Neuronal stem cell (in vitro differentiated cells): ENCODE measurements at regions not wholly inside any gene's neighbourhood (a gene's known extent, or its start where the extent isn't known, plus 50 kb on each side); places are given as distances from the start of the nearest gene placed in this dataset.

ENCODE experiments used
- DNase-seq: peaks from one replicate; pipeline ENCODE4 v3.0.0-alpha.2; 2013; ENCODE audit warnings: low spot score
- H2AFZ ChIP-seq: one replicate; pipeline ENCODE4 v1.6.1; 2013; ENCODE audit warnings: mild to moderate bottlenecking, low read length, inconsistent platforms
- H2AK5ac ChIP-seq: 2 replicates; pipeline ENCODE4 v1.6.1; 2013; ENCODE audit warnings: low read depth, mild to moderate bottlenecking, inconsistent platforms, low read length, moderate library complexity, mixed read lengths
- H2BK120ac ChIP-seq: 2 replicates; pipeline ENCODE4 v1.6.1; 2013; ENCODE audit warnings: low read depth, mild to moderate bottlenecking, inconsistent platforms, low read length, moderate library complexity, mixed read lengths
- H2BK12ac ChIP-seq: one replicate; pipeline ENCODE4 v1.6.1; 2013; ENCODE audit warnings: low read length, inconsistent platforms
- H2BK15ac ChIP-seq: 2 replicates; pipeline ENCODE4 v1.6.1; 2013; ENCODE audit warnings: mild to moderate bottlenecking, low read length, inconsistent platforms, mixed read lengths
- H2BK5ac ChIP-seq: one replicate; pipeline ENCODE4 v1.6.1; 2013; ENCODE audit warnings: inconsistent platforms, mild to moderate bottlenecking, low read length, moderate library complexity
- H3K14ac ChIP-seq: one replicate; pipeline ENCODE4 v1.6.1; 2013; ENCODE audit warnings: low read length, inconsistent platforms
- H3K18ac ChIP-seq: 2 replicates; pipeline ENCODE4 v1.6.1; 2013; ENCODE audit warnings: low read length, inconsistent platforms
- H3K23ac ChIP-seq: 2 replicates; pipeline ENCODE4 v1.6.1; 2013; ENCODE audit warnings: low read depth, mild to moderate bottlenecking, mixed read lengths, low read length, inconsistent platforms; ENCODE audit not compliant: poor library complexity
- H3K27ac ChIP-seq: replicated peaks from 3 replicates; pipeline ENCODE4 v1.5.1; 2013; ENCODE audit warnings: low read length, inconsistent platforms
- H3K27me3 ChIP-seq, 3 experiments: 2 replicates each; pipeline ENCODE4 v1.6.1; 2013; ENCODE audit warnings: low read length in 3 of 3, mild to moderate bottlenecking in 2 of 3, inconsistent platforms in 1 of 3, low read depth in 1 of 3, mixed read lengths in 1 of 3, moderate library complexity in 1 of 3; ENCODE audit not compliant: control insufficient read depth in 3 of 3, insufficient read depth in 3 of 3
- H3K36me3 ChIP-seq, 2 donors: replicated peaks in 1 of 2; 2 replicates each; pipeline ENCODE4 v1.6.1; 2013; ENCODE audit warnings: low read length in 2 of 2; ENCODE audit not compliant: control insufficient read depth in 2 of 2, insufficient read depth in 2 of 2
- H3K4ac ChIP-seq: 2 replicates; pipeline ENCODE4 v1.6.1; 2013; ENCODE audit warnings: inconsistent platforms, mild to moderate bottlenecking, low read length, moderate library complexity
- H3K4me1 ChIP-seq, 2 donors: 1 replicate in 1 of 2; 2 replicates in 1 of 2; pipeline ENCODE4 v1.6.1; 2013; ENCODE audit warnings: low read length in 2 of 2, low read depth in 1 of 2; ENCODE audit not compliant: control insufficient read depth in 2 of 2, insufficient read depth in 1 of 2
- H3K4me2 ChIP-seq: one replicate; pipeline ENCODE4 v1.6.1; 2013; ENCODE audit warnings: mild to moderate bottlenecking, low read length, inconsistent platforms; ENCODE audit not compliant: insufficient read depth, poor library complexity, severe bottlenecking
- H3K4me3 ChIP-seq, 2 donors: 2 replicates each; pipeline ENCODE4 v1.5.1; 2013; ENCODE audit warnings: low read length in 2 of 2, mild to moderate bottlenecking in 2 of 2, inconsistent platforms in 1 of 2, moderate library complexity in 1 of 2
- H3K79me1 ChIP-seq: one replicate; pipeline ENCODE4 v1.6.1; 2013; ENCODE audit warnings: low read depth, mild to moderate bottlenecking, inconsistent platforms, low read length, moderate library complexity
- H3K9ac ChIP-seq: one replicate; pipeline ENCODE4 v1.6.1; 2013; ENCODE audit warnings: mild to moderate bottlenecking, low read depth, low read length, inconsistent platforms; ENCODE audit not compliant: poor library complexity
- H3K9me3 ChIP-seq, 2 donors: replicated peaks in 1 of 2; 2 replicates each; pipeline versions ENCODE3 to v1.6.1; 2013; ENCODE audit warnings: low read length in 2 of 2, mild to moderate bottlenecking in 2 of 2, inconsistent platforms in 1 of 2, low read depth in 1 of 2, mixed read lengths in 1 of 2, moderate library complexity in 1 of 2; ENCODE audit not compliant: control insufficient read depth in 2 of 2, insufficient read depth in 1 of 2
- H4K8ac ChIP-seq: one replicate; pipeline ENCODE4 v1.6.1; 2013; ENCODE audit warnings: low read depth, mild to moderate bottlenecking, inconsistent platforms, low read length, moderate library complexity
- H4K91ac ChIP-seq: one replicate; pipeline ENCODE4 v1.6.1; 2013; ENCODE audit warnings: low read length, low read depth, mild to moderate bottlenecking, inconsistent platforms; ENCODE audit not compliant: poor library complexity
- WGBS, 2 donors: extraction: QIAGEN DNeasy Blood & Tissue Kit; methylation state at CpG; one replicate each; pipeline ENCODE4 v1.1.7; 2013; ENCODE audit warnings: missing lambda C conversion rate in 2 of 2, mixed read lengths in 1 of 2; ENCODE audit not compliant: insufficient read length in 2 of 2, insufficient replicate concordance in 1 of 2; ENCODE audit errors: extremely low coverage in 2 of 2; 5-methylcytosine and 5-hydroxymethylcytosine counted together

GRCh38 chr7:93756890-93757289 is 133.7 kb downstream of the TFPI2 start:
- Histone ChIP-seq H3K79me1 (no peaks in the 10 kb centered on the region), H3K9me3 (peaks cover 0 to under 1% of the 10 kb centered on the region in 2 donors), H2BK12ac (no peak overlapping the region), H2AK5ac (no peak overlapping the region), H3K18ac (no peak overlapping the region), H3K23ac (no peak overlapping the region), H3K14ac (no peak overlapping the region), H2BK5ac (no peak overlapping the region), H2BK15ac (no peak overlapping the region), H3K27ac (no peak overlapping the region), H2BK120ac (no peak overlapping the region), H4K8ac (no peak overlapping the region), H3K9ac (no peak overlapping the region), H3K4me3 (no peak overlapping the region), H2AFZ (no peak overlapping the region), H3K27me3 (no peaks in the 10 kb centered on the region), H3K4ac (no peak overlapping the region), H3K36me3 (no peaks in the 10 kb centered on the region), H4K91ac (no peak overlapping the region), H3K4me2 (no peak overlapping the region), H3K4me1 (no peaks in the 10 kb centered on the region)
- no CpG with 5 or more reads among the region's 2 CpGs for WGBS, 2 donors
- no peak for DNase-seq

GRCh38 chr7:93751421-93751820 is 139.1 kb downstream of the TFPI2 start:
- H3K14ac ChIP-seq, result no peak overlapping the region
- H2BK15ac ChIP-seq, result no peak overlapping the region
- no peak overlapping the region for H4K91ac ChIP-seq
- no peak overlapping the region for H3K9ac ChIP-seq
- no peak overlapping the region for H2BK120ac ChIP-seq
- H3K4me1 ChIP-seq, result no peaks in the 10 kb centered on the region
- no CpG with 5 or more reads among the region's 1 CpG for WGBS, 2 donors
- H3K27ac ChIP-seq, result no peak overlapping the region
- no peak overlapping the region for H3K4me3 ChIP-seq
- no peak overlapping the region for H3K23ac ChIP-seq
- no peak overlapping the region for H3K4ac ChIP-seq
- no peak overlapping the region for H2BK5ac ChIP-seq
- no peak overlapping the region for H2AK5ac ChIP-seq
- H3K4me2 ChIP-seq, result no peak overlapping the region
- H3K18ac ChIP-seq, result no peak overlapping the region
- H3K79me1 ChIP-seq, result no peaks in the 10 kb centered on the region
- H2AFZ ChIP-seq, result no peak overlapping the region
- DNase-seq, result no peak
- H2BK12ac ChIP-seq, result no peak overlapping the region
- no peak overlapping the region for H4K8ac ChIP-seq
- no peaks in the 10 kb centered on the region for H3K27me3 ChIP-seq
- H3K36me3 ChIP-seq, result no peaks in the 10 kb centered on the region
- H3K9me3 ChIP-seq, result peaks cover 0 to 3% of the 10 kb centered on the region in 2 donors

- H3K9me3 ChIP-seq, result peaks cover 0 to 3% of the 10 kb centered on the region in 2 donors
- no peak overlapping the region for H3K4ac ChIP-seq
- no peaks in the 10 kb centered on the region for H3K79me1 ChIP-seq
- H4K8ac ChIP-seq, result no peak overlapping the region
- H3K36me3 ChIP-seq, result no peaks in the 10 kb centered on the region
- no peak overlapping the region for H3K27ac ChIP-seq
- no peak overlapping the region for H2BK120ac ChIP-seq
- no peaks in the 10 kb centered on the region for H3K27me3 ChIP-seq
- no peak overlapping the region for H3K4me2 ChIP-seq
- no peak overlapping the region for H2AK5ac ChIP-seq
- H2BK5ac ChIP-seq, result no peak overlapping the region
- H2BK12ac ChIP-seq, result no peak overlapping the region
- H3K9ac ChIP-seq, result no peak overlapping the region
- WGBS, 2 donors, result no CpG with 5 or more reads among the region's 1 CpG
- H4K91ac ChIP-seq, result no peak overlapping the region
- H3K18ac ChIP-seq, result no peak overlapping the region
- H3K4me1 ChIP-seq, result no peaks in the 10 kb centered on the region
- H3K4me3 ChIP-seq, result no peak overlapping the region
- no peak overlapping the region for H3K23ac ChIP-seq
- H3K14ac ChIP-seq, result no peak overlapping the region
- no peak overlapping the region for H2BK15ac ChIP-seq
- no peak for DNase-seq
- H2AFZ ChIP-seq, result no peak overlapping the region
Measured at GRCh38 chr7:93750986-93751385, 139.6 kb downstream of the TFPI2 start.

GRCh38 chr7:93747019-93747418 is 143.5 kb downstream of the TFPI2 start:
- Histone ChIP-seq H4K91ac (no peak overlapping the region), H2AFZ (no peak overlapping the region), H3K23ac (no peak overlapping the region), H2BK15ac (no peak overlapping the region), H3K9ac (no peak overlapping the region), H3K14ac (no peak overlapping the region), H4K8ac (no peak overlapping the region), H3K36me3 (no peaks in the 10 kb centered on the region), H3K4me1 (no peaks in the 10 kb centered on the region), H3K4me2 (no peak overlapping the region), H3K27ac (no peak overlapping the region), H3K79me1 (no peaks in the 10 kb centered on the region), H2BK5ac (no peak overlapping the region), H2BK120ac (no peak overlapping the region), H3K18ac (no peak overlapping the region), H2AK5ac (no peak overlapping the region), H2BK12ac (no peak overlapping the region), H3K27me3 (no peaks in the 10 kb centered on the region), H3K4me3 (no peak overlapping the region), H3K4ac (no peak overlapping the region), H3K9me3 (peaks cover 0 to 3% of the 10 kb centered on the region in 2 donors)
- DNase-seq, result no peak
- no CpG with 5 or more reads among the region's 3 CpGs for WGBS, 2 donors
